HK-2 (cell line): ENCODE measurements at regions not wholly inside any gene's neighbourhood (a gene's known extent, or its start where the extent isn't known, plus 50 kb on each side); places are given as distances from the start of the nearest gene placed in this dataset.
"Not testable (repeated sequence)": the region's sequence is repeated elsewhere in the genome, so short reads cannot be mapped to it uniquely, and the experiment has no call there.

Experiments
- DNase-seq: peaks from one replicate; pipeline ENCODE4 v3.0.0-alpha.2; 2018; ENCODE audit not compliant: unreplicated experiment

DNA sequence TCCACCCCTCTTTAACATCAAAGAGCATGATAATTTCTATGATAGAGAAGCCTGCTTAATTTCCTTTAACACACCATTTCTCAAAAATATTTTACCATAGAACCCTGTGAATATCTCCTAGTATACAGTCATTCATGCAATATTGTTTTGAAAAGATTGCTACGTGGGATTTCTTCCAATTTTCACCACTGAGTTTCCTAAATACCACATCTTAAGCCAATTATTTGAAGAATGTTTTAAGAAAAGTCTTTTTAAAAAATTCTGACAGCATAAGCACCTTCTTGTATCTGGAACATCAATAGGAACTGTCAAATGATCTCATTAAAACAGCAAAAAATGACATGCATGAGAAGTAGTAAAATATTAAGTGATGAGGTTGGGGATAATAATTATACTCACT is 1126.7 kb downstream of the TUSC7 start:
- DNase-seq: no peak

DNA sequence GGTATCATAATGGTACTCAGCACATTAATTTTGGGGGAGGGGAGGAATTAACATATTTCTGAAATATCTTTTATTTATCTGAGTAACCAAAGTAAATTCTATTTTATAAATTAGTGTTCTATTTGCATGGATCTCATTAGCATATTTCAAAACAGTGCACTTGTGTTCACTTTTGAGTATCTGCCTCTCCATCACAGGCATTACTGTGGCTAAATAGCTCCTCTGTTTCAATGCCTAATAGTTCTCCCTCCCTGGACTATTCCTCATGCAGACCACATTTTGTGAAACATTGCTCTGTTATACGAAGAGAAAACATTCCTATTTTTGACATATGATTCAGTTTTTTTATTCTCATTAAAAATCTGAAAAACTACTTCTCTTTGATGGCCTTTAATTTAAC is 1127.8 kb downstream of the TUSC7 start:
- DNase-seq: no peak

DNA sequence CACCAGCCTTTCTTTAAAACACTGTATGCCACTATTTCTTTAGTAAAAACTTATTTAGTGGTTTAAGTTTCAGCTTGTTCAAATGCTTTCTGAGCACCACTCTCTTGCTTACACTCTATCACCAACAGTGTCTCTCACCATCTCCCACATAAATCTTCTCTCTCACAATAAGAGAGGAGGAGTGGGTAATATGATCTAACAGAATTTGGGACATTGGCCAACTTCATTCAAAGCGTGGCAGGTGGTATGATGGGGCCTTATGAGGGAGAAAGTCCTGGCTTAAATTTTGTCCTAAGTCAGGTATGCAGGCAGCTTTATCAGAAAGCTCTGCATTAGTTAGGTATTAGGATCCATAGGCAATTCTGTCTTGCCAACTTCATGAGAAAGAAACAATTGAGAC is 1132.5 kb downstream of the TUSC7 start:
- no peak for DNase-seq

DNA sequence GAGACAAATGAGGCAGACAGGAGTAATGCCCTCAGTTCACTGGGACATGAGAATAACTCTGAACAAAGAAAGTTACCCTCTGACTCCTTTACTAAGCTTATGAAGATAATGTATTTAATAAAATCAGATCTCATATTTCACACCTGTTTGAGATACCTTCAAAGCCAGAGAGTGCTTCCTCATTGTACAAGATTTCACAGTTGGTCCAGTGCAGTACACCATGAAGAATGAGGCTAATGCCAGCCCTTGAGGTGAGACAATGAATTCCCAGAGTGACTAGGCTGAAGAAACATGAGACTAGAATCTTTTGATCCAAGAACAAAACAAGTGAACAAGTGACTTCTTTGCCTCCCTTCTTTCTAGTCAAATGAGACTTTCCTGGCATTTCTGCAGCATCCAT is 1133.8 kb downstream of the TUSC7 start:
- no peak for DNase-seq

GRCh38 chr3:117844676-117845075 is 1135.1 kb downstream of the TUSC7 start:
- DNase-seq: no peak

GRCh38 chr3:117846238-117846637 is 1136.7 kb downstream of the TUSC7 start:
- DNase-seq: no peak

DNA sequence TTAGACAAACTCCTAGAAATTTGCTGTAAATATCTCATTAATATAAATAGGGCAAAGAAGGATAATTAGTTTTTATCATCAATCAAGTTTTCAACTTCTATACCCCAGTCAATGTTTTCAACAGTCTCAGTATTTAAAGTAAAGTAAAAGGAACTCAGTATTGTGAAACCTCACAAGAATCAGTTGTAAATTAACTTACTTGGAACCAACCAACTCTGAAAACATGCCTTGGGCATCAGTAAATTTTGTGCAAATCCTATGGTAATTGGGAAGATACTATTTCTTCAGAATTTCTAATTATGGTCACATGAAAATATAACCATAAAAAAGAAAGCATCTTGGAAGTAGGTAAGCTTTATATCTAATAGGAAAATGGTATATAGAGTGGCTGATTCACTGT is 1139.0 kb downstream of the TUSC7 start:
- no peak for DNase-seq

DNA sequence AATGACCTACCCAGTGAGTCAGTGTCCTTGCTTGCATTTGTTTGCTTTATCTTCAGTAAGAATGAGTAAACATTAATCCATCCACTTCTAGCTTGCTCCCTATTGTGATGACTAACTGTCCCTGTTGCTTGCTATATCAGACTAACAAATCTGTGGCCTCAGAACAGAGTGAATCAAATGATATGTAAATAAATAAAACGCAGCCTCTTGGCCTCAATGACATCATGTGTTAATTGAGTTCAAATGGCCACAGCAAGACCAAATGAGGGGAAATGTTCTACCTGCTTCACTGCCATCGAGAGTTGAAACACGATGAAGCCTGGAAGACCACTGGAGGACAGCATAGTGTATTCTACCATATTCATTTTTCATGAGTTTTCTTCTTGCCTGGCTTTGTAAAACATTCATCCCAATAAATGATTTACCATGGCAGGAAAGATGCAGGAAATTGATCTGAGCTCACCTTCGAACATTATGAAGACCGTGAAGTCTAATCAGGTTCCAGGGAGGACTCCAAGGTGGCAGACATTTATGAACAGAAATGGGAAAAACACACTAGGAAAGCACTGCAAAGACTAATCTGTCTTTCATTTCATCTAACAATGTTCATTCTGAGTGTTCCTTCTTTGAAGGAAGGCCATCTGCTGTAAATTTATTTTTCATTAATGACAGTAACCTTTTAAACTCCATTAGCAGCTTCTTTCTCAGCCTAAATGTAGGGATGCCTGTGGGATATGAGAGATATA is 1144.5 kb downstream of the TUSC7 start:
- peak; percentile 1 for DNase-seq

GRCh38 chr3:117856354-117856753 is 1146.8 kb downstream of the TUSC7 start:
- no peak for DNase-seq

DNA sequence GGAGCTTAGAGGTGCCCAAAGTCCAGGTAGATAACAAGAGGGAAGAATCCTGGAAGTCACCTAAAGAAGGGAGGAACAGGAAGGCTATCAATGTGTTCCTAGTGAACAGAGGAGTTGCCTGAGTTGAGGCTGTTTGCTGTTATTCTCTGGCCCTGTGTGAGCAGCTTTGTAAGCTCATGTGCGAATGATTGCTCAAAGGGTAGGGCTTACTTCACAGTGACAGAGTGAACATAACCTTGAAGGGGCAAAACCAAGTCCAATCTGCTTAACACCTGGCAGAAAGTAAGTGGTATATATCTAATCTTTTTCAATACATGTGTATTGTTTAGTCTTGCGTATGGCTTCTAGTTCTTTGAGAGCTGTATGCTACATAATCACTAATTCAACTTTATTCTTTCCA is 1153.6 kb downstream of the TUSC7 start:
- no peak for DNase-seq

- DNase-seq: no peak
Observed at GRCh38 chr3:117865338-117865737, 1155.8 kb downstream of the TUSC7 start.

DNA sequence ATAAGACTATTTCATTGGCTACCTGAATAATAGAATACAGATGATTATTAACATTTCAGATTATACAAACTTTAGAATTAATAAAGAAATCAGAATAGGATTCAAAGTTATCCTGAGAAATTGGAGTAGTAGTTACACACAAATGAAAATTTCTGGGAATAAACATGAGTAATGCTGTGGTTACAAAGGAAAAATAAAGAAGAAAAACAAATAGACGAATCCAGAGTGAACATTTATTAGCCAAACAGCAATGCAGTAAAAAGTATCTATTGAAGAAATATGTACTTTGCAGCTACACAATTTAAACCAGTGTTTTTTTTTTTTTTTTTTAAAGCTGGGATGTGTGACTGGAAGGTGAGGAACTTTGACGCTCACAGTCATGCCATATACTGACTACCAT is 1159.2 kb downstream of the TUSC7 start:
- DNase-seq: no peak

GRCh38 chr3:117871934-117872333 is 1162.4 kb downstream of the TUSC7 start:
- DNase-seq: no peak

- not testable (repeated sequence) for DNase-seq
Observed at GRCh38 chr3:117872594-117873248, 1161.9 kb downstream of the IGSF11 start.

- DNase-seq: no peak
Observed at GRCh38 chr3:117873249-117873600, 1161.4 kb downstream of the IGSF11 start.

DNA sequence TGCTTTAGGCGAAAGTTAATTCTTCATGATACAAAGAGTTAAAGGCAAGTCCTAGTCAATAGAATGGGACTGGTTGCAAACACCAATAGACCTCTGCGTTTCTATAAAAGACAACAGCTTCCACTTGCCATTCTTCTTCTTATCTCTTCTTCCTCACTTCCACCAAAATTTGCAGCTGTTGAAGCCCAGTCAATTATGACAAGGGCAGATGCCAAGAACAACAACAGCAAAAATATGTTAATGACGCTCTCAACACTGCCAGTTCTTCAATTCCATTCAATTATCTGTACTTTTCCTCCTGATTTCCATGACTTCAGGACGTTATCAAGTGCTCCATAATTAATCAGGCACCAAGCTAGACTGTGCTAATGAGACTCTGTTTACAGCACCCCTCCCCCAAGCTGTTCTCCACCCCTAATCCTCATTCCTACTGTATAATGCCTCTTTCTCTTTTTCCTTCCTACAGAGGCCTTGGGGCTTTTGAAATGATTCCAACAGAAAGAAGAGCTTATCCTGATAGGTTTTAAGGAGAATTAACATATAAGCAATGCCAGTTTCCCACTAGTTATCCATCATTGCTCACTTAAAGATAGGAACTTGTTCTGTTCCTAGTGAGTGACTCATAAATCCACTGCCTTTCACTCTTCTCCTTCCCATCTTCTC is 1160.5 kb downstream of the IGSF11 start:
- no peak for DNase-seq

- DNase-seq: no peak
Observed at GRCh38 chr3:117874904-117875874, 1159.5 kb downstream of the IGSF11 start.

DNA sequence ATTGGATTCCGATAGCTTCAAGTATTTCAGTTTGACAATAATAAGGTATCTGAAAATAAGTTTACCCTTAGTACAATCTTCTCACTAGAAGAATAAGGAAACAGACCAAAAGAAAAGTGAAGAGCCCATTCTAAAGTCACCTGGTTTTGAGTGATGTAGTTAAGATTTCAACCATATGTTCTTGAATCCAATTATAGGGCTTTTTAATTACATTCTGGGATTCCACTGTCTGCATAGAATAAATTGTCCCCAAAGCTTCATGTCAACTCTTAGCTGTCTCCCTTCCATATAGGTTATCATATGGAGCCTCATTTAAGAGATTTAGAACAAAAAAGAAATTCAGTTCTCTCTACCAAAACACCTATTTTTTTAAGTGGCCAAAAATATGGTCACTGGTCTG is 1158.8 kb downstream of the IGSF11 start:
- no peak for DNase-seq

DNA sequence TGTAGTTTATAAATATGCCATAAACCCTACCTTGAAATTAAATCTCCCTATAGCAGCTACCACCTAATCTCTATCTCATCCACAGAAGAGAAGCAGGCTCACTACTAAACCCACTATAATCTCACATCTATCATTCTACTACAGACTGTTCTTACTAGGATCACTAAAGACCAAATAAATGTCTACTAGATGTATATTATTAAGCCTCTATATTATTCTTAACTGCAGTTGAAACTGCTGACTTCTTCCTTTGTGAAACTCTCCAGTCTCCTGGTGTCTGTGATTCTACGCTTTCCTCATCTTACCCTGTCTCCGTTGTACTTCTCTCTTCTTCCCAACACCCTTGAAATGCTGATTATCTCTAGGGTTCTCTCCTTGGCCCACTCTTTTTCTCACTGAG is 1154.0 kb downstream of the IGSF11 start:
- no peak for DNase-seq

DNA sequence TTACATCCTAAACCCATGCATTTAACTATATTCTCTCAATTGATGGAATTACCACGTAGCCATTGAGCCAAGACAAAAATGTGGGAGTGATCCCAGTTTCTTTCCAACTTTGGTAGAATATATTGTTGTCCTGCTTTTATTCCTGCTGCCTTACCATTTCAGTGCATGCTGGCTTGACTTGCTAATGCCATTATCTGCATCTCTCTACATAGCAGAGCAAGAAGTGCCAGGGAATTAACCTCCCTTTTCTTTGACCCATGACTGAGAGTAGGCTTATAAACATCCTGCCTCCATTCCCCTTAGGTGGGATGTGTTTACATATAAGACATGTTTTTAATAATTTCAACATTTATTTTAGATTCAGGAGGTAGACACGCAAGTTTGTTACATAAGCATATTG is 1153.4 kb downstream of the IGSF11 start:
- DNase-seq: no peak

- DNase-seq: no peak
Observed at GRCh38 chr3:117885011-117885441, 1149.6 kb downstream of the IGSF11 start.

- no peak for DNase-seq
Observed at GRCh38 chr3:117886147-117886546, 1148.5 kb downstream of the IGSF11 start.
